Umbilical cord (tissue), 1 donor: ENCODE measurements at regions not wholly inside any gene's neighbourhood (a gene's known extent, or its start where the extent isn't known, plus 50 kb on each side); places are given as distances from the start of the nearest gene placed in this dataset.

ENCODE experiments used
- DNase-seq: peaks from one replicate; pipeline ENCODE4 v3.0.0-alpha.2; 2015; ENCODE audit warnings: low spot score

- DNase-seq, result no peak
Observed at GRCh38 chr20:21653628-21654027, 51.8 kb upstream of the PAX1 start.

GRCh38 chr20:21643417-21643816 lies 62.0 kb upstream of the PAX1 start:
- no peak for DNase-seq

DNA sequence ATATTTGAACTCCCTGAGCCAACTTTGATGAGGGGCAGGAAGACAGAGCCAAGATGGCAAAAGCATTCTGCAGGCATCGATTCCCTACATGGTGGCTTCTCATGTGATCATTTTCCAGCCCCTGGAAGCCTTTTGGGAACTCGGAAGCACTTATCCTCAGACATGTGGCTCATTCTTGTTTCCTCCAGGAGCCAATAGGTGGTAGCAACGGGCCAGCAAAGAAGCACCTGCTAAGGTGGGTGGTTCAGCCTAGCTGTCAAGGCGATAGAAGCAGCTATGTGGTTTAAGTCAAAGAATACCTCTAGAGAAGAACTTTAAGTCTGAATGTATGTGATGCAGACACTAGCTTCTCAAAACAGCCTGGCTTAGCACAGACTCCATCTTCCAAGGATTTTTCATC lies 64.9 kb upstream of the PAX1 start:
- no peak for DNase-seq

DNA sequence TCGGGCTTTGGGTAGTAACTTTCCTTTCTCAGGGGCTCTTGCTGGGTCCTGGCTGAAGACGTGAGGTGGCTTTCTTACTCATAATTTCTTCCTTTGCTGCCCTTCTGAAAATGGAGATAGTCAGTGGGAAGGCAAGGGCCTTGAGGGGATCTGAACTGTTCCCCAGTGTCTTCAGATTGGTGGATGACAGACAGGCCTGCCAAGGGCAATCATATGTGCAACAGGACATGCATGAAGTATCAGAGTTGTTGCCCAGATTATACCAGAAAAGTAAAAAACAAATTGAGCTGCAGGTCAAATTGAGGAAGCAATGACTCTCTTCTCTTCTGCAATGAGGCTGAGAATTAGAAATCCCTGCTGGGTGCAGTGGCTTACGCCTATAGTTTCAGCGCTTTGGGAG lies 71.6 kb upstream of the PAX1 start:
- DNase-seq, result no peak

- no peak for DNase-seq
Observed at GRCh38 chr20:21632735-21633053, 72.8 kb upstream of the PAX1 start.

- DNase-seq, result no peak
Observed at GRCh38 chr20:21632031-21632734, 73.3 kb upstream of the PAX1 start.

- no peak for DNase-seq
Observed at GRCh38 chr20:21628800-21629199, 76.7 kb upstream of the PAX1 start.

- no peak for DNase-seq
Observed at GRCh38 chr20:21623781-21624094, 81.7 kb upstream of the PAX1 start.

GRCh38 chr20:21623074-21623780 lies 82.2 kb upstream of the PAX1 start:
- DNase-seq, result no peak

DNA sequence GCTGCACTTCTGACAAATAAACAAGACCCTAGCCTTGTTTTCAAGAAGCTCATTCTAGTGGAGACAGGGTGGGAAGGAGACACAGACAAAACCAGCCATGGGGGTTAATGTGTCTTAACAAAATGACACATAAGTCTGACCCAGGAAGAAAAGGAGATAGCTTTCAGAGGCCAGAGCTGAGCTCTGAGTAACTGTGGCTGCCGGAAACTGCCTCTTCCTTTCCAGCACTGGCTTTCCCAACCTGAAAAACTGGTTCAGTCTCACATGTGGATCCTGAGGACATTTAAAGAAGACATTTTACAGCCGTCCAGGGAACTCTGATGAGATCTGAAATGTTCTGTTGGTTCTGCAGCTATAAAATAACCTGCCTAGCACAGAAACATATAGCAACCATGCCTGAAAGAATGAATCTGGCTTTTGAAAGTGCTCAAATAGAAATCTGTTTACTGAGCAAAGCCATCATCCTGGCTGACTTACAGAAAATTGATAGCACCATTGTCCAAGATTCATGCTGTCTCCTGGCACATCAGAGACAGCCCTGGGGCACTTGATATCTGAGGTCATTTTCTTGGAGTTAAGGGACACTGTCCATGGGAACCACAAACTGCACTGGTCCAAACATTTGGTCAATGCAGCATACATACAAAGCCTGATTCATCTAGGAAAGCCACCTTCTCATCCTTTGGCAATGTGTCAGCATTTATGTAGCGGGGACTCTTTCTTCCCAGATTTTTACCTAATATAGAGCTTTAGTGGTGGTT lies 83.2 kb upstream of the PAX1 start:
- DNase-seq, result peak; percentile 27

GRCh38 chr20:21618759-21619416 lies 86.6 kb upstream of the PAX1 start:
- no peak for DNase-seq

GRCh38 chr20:21615617-21616080 lies 89.8 kb upstream of the PAX1 start:
- DNase-seq, result peak; percentile 61

DNA sequence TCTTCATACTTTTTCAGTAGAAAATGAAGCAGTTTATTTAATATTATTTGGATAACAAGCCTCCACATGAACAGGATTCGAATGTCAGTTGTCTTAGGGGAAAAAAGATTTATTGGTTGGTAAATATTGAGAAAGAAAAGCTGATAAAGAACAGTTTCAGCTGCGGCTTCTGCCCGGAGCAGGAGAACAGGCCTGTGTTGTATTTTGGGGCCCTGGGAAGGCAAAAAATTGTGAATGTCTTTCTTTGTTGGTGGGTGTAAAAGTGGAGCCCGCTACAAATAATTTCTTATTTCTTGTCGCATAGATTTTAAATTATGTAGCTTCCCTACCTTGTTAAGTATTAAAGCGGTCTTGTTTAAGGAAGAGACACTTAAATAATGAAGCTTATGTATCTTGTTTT lies 90.5 kb upstream of the PAX1 start:
- no peak for DNase-seq

GRCh38 chr20:21613512-21613911 lies 92.0 kb upstream of the PAX1 start:
- DNase-seq, result peak; percentile 11

DNA sequence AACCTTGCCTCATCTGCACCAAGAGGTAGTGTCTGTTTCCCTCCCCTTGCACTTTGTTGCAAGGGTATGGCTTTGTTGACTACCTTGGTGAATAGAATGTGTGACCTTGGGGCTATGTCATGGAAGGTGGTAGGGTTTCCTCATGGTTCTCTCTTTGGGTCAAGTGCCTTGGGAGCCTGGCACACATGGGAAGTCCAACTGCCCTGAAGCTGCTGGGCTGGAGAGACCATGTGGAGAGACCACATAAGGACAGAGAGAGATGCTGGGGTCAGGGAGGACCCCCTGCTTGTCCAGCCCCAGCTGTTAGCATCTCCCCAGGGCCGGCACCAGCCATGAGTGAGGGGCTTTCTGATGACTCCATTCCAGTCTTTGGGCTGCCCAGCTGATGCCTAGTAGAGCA lies 95.5 kb upstream of the PAX1 start:
- no peak for DNase-seq

- DNase-seq, result no peak
Observed at GRCh38 chr20:21609221-21609620, 95.4 kb upstream of the NKX2-2 start.

GRCh38 chr20:21608777-21609176 lies 94.9 kb upstream of the NKX2-2 start:
- no peak for DNase-seq

GRCh38 chr20:21607971-21608725 lies 94.3 kb upstream of the NKX2-2 start:
- no peak for DNase-seq

DNA sequence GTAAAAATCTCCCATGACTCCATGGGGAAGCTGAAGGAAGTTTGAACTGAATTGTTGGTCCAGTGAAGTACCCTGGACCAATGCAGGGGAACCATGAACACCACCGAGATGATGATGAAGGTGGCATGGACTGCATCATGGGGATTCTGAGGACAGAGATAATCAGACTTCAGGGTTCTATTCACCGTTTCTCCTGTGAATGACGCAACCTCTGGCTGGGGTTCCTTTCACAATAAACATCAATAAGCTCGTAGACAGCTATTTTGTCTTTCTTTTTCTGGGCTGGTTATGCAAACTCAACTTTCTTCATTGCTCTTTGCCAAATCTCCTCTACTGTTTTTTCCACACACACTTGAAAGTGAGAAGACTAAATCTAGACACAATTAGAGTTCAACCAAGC lies 87.9 kb upstream of the NKX2-2 start:
- DNase-seq, result no peak

- DNase-seq, result no peak
Observed at GRCh38 chr20:21586682-21587081, 72.8 kb upstream of the NKX2-2 start.

- DNase-seq, result no peak
Observed at GRCh38 chr20:21583486-21584168, 69.8 kb upstream of the NKX2-2 start.
